WTC11 (cell line): ENCODE measurements at regions not wholly inside any gene's neighbourhood (a gene's known extent, or its start where the extent isn't known, plus 50 kb on each side); places are given as distances from the start of the nearest gene placed in this dataset.

Experiments
- ATAC-seq: fragments of 200-7000 bp; cut with Tn5 transposase; 2 replicates; pipeline ENCODE4 v1.10.0; 2021; ENCODE audit warnings: mild to moderate bottlenecking, moderate library complexity
- CTCF ChIA-PET: fragments of 300-600 bp; sonication (Branson Sonifier 250); formaldehyde crosslinking; loops from one replicate; lab custom pipeline; 2021; ENCODE audit warnings: antibody characterized with exemption; lab: Charles Lee
- POLR2A ChIA-PET: fragments of 350-600 bp; sonication (Branson Sonifier 250); formaldehyde crosslinking; loops from one replicate; lab custom pipeline; 2021; ENCODE audit warnings: antibody characterized with exemption; lab: Charles Lee
- DNase-seq: peaks from one replicate; pipeline ENCODE4 v3.0.0; 2021; ENCODE audit warnings: low spot score
- H3K27ac Mint-ChIP-seq: 2 replicates; pipeline ENCODE4 v1.8.0; 2021; ENCODE audit warnings: mixed read lengths
- H3K27me3 Mint-ChIP-seq: 2 replicates; pipeline ENCODE4 v1.8.0; 2021; ENCODE audit warnings: low read depth, mild to moderate bottlenecking, moderate library complexity, mixed read lengths
- H3K36me3 Mint-ChIP-seq: 2 replicates; pipeline ENCODE4 v1.8.0; 2021; ENCODE audit warnings: mixed read lengths
- H3K4me1 Mint-ChIP-seq: 2 replicates; pipeline ENCODE4 v1.8.0; 2022; ENCODE audit warnings: mixed read lengths
- H3K4me3 Mint-ChIP-seq: 2 replicates; pipeline ENCODE4 v1.8.0; 2021; ENCODE audit warnings: mild to moderate bottlenecking, moderate library complexity, mixed read lengths
- H3K9me3 Mint-ChIP-seq: 2 replicates; pipeline ENCODE4 v1.8.0; 2021; ENCODE audit warnings: mixed read lengths
- ATF1 ChIP-seq: sonication (generic); formaldehyde crosslinking; IDR thresholded peaks from 2 replicates; pipeline ENCODE4 v1.8.1; 2023; ENCODE audit warnings: mild to moderate bottlenecking, moderate library complexity, missing genetic modification reagents
- ATF3 ChIP-seq: sonication (generic); formaldehyde crosslinking; conservative IDR thresholded peaks from 2 replicates; pipeline ENCODE4 v1.8.1; 2022; ENCODE audit warnings: mild to moderate bottlenecking, missing genetic modification reagents
- ATF6 ChIP-seq: sonication (generic); formaldehyde crosslinking; IDR thresholded peaks from 2 replicates; pipeline ENCODE4 v1.8.1; 2023; ENCODE audit warnings: mild to moderate bottlenecking, missing genetic modification reagents
- E2F1 ChIP-seq: sonication (generic); formaldehyde crosslinking; IDR thresholded peaks from 2 replicates; pipeline ENCODE4 v1.8.0; 2022; ENCODE audit warnings: mild to moderate bottlenecking, missing genetic modification reagents
- ESRRA ChIP-seq: sonication (generic); formaldehyde crosslinking; IDR thresholded peaks from 2 replicates; pipeline ENCODE4 v1.8.1; 2022; ENCODE audit warnings: mild to moderate bottlenecking, missing genetic modification reagents, borderline replicate concordance
- FOXP1 ChIP-seq: sonication (generic); formaldehyde crosslinking; IDR thresholded peaks from 2 replicates; pipeline ENCODE4 v1.8.0; 2022; ENCODE audit warnings: missing genetic modification reagents, mild to moderate bottlenecking, moderate library complexity, borderline replicate concordance
- HMGA2 ChIP-seq: fragments of 250-450 bp; sonication (Bioruptor Pico); IDR thresholded peaks from 2 replicates; pipeline ENCODE4 v1.4.0; 2021; ENCODE audit warnings: mild to moderate bottlenecking, moderate library complexity
- HMGXB4 ChIP-seq: sonication (generic); formaldehyde crosslinking; IDR thresholded peaks from 2 replicates; pipeline ENCODE4 v1.8.1; 2023; ENCODE audit warnings: mild to moderate bottlenecking, moderate library complexity, missing genetic modification reagents
- MAX ChIP-seq: sonication (generic); formaldehyde crosslinking; IDR thresholded peaks from 2 replicates; pipeline ENCODE4 v1.8.0; 2022; ENCODE audit warnings: mild to moderate bottlenecking, missing genetic modification reagents
- NFATC4 ChIP-seq: fragments of 250-450 bp; sonication (Bioruptor Pico); IDR thresholded peaks from 2 replicates; pipeline ENCODE4 v1.9.0; 2021; ENCODE audit warnings: mild to moderate bottlenecking
- NR1H2 ChIP-seq: sonication (generic); formaldehyde crosslinking; IDR thresholded peaks from 2 replicates; pipeline ENCODE4 v1.9.0; 2021; ENCODE audit warnings: mild to moderate bottlenecking, moderate library complexity, missing genetic modification reagents
- OVOL2 ChIP-seq: fragments of 250-450 bp; sonication (Bioruptor Pico); IDR thresholded peaks from 2 replicates; pipeline ENCODE4 v1.9.0; 2021; ENCODE audit warnings: mild to moderate bottlenecking, borderline replicate concordance
- STAT6 ChIP-seq: sonication (generic); formaldehyde crosslinking; conservative IDR thresholded peaks from 2 replicates; pipeline ENCODE4 v1.8.1; 2023; ENCODE audit warnings: mild to moderate bottlenecking, low read depth, missing genetic modification reagents, moderate library complexity
- USF2 ChIP-seq: sonication (generic); formaldehyde crosslinking; IDR thresholded peaks from 2 replicates; pipeline ENCODE4 v1.8.1; 2023; ENCODE audit warnings: mild to moderate bottlenecking, missing genetic modification reagents, moderate library complexity
- ZBTB21 ChIP-seq: sonication (generic); formaldehyde crosslinking; IDR thresholded peaks from 2 replicates; pipeline ENCODE4 v1.8.1; 2023; ENCODE audit warnings: mild to moderate bottlenecking, missing genetic modification reagents, borderline replicate concordance
- ZNF138 ChIP-seq: sonication (generic); formaldehyde crosslinking; conservative IDR thresholded peaks from 2 replicates; pipeline ENCODE4 v1.8.1; 2022; ENCODE audit warnings: mild to moderate bottlenecking, moderate library complexity, missing genetic modification reagents
- ZNF317 ChIP-seq: sonication (generic); formaldehyde crosslinking; IDR thresholded peaks from 2 replicates; pipeline ENCODE4 v1.8.1; 2023; ENCODE audit warnings: low read depth, mild to moderate bottlenecking, moderate library complexity, missing genetic modification reagents, borderline replicate concordance
- ZNF512 ChIP-seq: sonication (generic); formaldehyde crosslinking; IDR thresholded peaks from 2 replicates; pipeline ENCODE4 v1.8.1; 2022; ENCODE audit warnings: missing genetic modification reagents, borderline replicate concordance
- ZNF532 ChIP-seq: fragments of 250-450 bp; sonication (Bioruptor Pico); IDR thresholded peaks from 2 replicates; pipeline ENCODE4 v1.9.0; 2021; ENCODE audit warnings: mild to moderate bottlenecking, borderline replicate concordance

GRCh38 chr5:66345281-66345680, 201.2 kb downstream of the SREK1 start:
- H3K27me3 Mint-ChIP-seq = no peaks in the 10 kb centered on the region
- H3K4me3 Mint-ChIP-seq = no peak overlapping the region
- no peaks in the 10 kb centered on the region for H3K36me3 Mint-ChIP-seq
- no peaks in the 10 kb centered on the region for H3K4me1 Mint-ChIP-seq
- DNase-seq (no peak), ATAC-seq (no peak)
- H3K27ac Mint-ChIP-seq = no peak overlapping the region
- ChIA-PET CTCF (interaction anchor here (3.0 kb wide), 1 partner anchor 39 kb away, joined by 11 read pairs; no protein-coding TSS in a partner anchor), POLR2A (no interaction called here)
- TF ChIP-seq ZNF532 (no peak), HMGA2 (CRISPR knock-in tag) (no peak), ZNF138 (CRISPR knock-in tag) (no peak), ZNF512 (CRISPR knock-in tag) (no peak), ATF6 (CRISPR knock-in tag) (no peak), NR1H2 (no peak), USF2 (CRISPR knock-in tag) (no peak), ESRRA (CRISPR knock-in tag) (no peak), FOXP1 (CRISPR knock-in tag) (no peak), HMGXB4 (no peak), ZBTB21 (CRISPR knock-in tag) (no peak), OVOL2 (CRISPR knock-in tag) (no peak), MAX (CRISPR knock-in tag) (no peak), ATF3 (no peak), STAT6 (CRISPR knock-in tag) (no peak), NFATC4 (CRISPR knock-in tag) (no peak), ZNF317 (CRISPR knock-in tag) (no peak), ATF1 (CRISPR knock-in tag) (no peak), E2F1 (no peak)
- H3K9me3 Mint-ChIP-seq = peaks cover 9% of the 10 kb centered on the region
